ENCODE measurements at regions not wholly inside any gene's neighbourhood (a gene's known extent, or its start where the extent isn't known, plus 50 kb on each side); places are given as distances from the start of the nearest gene placed in this dataset.

DNA sequence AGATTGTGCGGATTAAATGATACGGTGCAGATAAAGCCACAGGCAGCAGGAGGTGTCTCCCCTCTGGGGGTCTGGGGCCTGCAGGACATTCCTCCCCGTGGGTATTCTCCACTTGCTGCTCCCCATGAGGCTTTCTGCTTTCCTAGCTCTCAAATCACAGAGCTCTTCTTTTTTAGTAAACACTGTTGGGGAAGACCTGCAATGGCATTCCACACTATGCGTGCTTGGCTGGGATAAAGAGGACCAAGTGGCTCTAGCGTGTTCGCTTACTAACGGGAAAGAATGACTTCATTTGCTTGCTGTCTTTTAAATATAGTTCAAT lies 146.5 kb downstream of the DDX1 start:
- no peak for DNase-seq (ENCODE audit: low read depth)
- no peak for TF ChIP-seq CTCF (IDR thresholded peaks at IDR 0.05; ENCODE audit: control insufficient read depth, insufficient read depth, low read depth, low read length, missing control alignments)
- no peak overlapping the region for H3K4me3 ChIP-seq (ENCODE audit: control insufficient read depth, low read depth, low read length)

DNA sequence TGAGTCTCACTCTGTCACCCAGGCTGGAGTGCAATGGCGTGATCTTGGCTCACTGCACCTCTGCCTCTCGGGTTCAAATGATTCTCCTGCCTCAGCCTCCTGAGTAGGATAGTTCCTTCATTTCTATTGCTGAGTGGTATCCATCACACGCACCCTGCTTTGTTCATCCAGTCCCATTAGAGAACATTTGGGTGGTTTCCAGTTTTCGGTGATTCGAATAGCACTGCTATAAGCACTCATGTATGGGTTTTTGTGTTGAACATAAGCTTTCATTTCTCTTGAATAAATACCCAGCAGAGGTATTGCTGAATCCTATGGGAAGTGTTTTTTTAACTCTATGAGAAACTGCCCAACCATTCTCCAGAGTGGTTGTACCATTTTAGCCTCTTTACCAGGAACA lies 147.3 kb downstream of the DDX1 start:
- H3K4me3 ChIP-seq (ENCODE audit: control insufficient read depth, low read depth, low read length) = no peak overlapping the region
- DNase-seq (ENCODE audit: low read depth) = no peak
- TF ChIP-seq CTCF (IDR thresholded peaks at IDR 0.05; ENCODE audit: control insufficient read depth, insufficient read depth, low read depth, low read length, missing control alignments) = no peak

- H3K4me3 ChIP-seq (ENCODE audit: control insufficient read depth, low read depth, low read length) = no peak overlapping the region
- TF ChIP-seq CTCF (IDR thresholded peaks at IDR 0.05; ENCODE audit: control insufficient read depth, insufficient read depth, low read depth, low read length, missing control alignments) = no peak
- DNase-seq (ENCODE audit: low read depth) = no peak
Measured at GRCh38 chr2:15744820-15745219, 153.2 kb downstream of the DDX1 start.

GRCh38 chr2:15745350-15745749 lies 153.7 kb downstream of the DDX1 start:
- TF ChIP-seq CTCF (IDR thresholded peaks at IDR 0.05; ENCODE audit: control insufficient read depth, insufficient read depth, low read depth, low read length, missing control alignments) = no peak
- no peak overlapping the region for H3K4me3 ChIP-seq (ENCODE audit: control insufficient read depth, low read depth, low read length)
- DNase-seq (ENCODE audit: low read depth) = no peak

DNA sequence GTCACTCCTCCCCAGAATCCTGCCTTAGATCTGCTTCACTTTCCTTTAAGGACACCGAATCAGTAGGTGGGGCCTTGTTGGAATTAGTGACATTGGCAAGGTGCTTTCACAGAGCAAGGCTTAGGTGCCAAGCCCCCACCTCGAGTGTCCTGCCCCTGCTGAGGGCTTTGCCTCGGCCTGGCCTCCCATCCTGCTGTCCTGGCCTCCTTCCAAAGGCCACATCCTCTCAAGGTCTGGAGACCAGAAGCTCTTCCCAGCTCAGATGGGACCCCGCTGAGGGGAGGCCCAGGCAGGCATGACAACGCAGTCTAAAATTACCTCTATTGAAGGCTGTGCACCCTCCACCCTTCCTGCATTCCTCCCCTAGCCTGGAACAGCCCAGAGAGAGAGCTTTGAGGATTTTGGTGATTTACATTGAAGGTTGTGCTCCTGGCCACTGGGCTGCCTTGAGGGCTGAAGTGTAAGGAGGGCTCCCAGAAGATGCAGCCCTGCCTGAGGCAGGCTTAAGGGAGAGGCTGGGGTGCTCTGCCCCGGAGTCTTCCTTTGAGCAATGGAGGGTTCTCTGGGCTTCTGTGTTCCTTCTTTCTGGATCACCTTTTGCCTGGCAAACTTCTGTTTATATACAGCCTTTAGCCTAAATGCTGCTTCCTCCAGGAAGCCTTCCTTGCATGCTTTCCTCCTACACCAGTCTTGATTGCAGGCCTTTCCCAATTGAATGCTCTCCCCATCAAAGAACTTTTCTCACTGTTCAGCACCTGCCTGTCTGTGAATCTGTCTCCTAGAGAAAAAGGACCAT lies 154.4 kb downstream of the DDX1 start:
- no peak for DNase-seq (ENCODE audit: low read depth)
- TF ChIP-seq CTCF (IDR thresholded peaks at IDR 0.05; ENCODE audit: control insufficient read depth, insufficient read depth, low read depth, low read length, missing control alignments) = no peak
- H3K4me3 ChIP-seq (ENCODE audit: control insufficient read depth, low read depth, low read length) = no peak overlapping the region

DNA sequence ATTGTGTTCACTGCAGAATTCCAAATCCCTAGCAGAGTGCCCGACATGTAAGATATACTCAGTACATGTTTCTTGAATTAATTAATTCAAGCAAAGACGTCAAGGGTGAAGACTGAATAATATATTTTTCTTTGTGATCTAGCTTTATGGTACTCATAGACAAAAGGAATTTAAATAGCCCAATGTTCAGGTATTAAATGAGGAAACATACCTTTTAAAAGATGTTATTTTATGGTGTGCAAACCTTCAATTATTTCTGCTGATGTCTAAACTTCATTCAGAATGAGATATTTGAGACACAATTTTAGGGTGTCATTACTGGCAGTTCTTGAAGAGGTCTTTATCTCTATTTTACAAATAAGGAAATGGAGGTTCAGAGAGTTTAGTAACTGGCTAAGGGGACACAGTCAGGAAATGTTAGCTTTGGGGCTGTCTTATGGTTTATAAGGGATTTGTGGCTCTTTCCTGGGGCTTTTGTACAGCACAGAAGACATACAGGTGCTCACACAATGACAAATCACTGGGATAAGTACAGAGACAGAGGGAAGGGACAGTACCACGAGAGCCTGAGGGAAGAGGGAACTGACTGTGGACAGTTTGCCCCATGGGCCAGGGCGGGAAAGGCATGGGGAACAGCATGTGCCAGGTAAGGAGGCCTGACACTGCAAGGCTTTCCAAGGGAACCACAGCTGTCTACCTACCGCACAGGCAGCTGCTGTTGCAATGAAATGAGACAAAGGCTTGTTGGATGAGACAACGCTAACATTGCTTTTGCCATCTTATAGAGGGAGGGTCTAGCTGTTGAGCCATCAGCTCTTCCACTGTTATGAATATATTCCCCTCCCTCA lies 155.3 kb downstream of the DDX1 start:
- H3K4me3 ChIP-seq (ENCODE audit: control insufficient read depth, low read depth, low read length) = no peak overlapping the region
- no peak for DNase-seq (ENCODE audit: low read depth)
- TF ChIP-seq CTCF (IDR thresholded peaks at IDR 0.05; ENCODE audit: control insufficient read depth, insufficient read depth, low read depth, low read length, missing control alignments) = no peak

Data from AG09309 (cell line).